Caki2 (cell line): ENCODE measurements at regions not wholly inside any gene's neighbourhood (a gene's known extent, or its start where the extent isn't known, plus 50 kb on each side); places are given as distances from the start of the nearest gene placed in this dataset.
"Not testable (repeated sequence)": the region's sequence is repeated elsewhere in the genome, so short reads cannot be mapped to it uniquely, and the experiment has no call there.

ENCODE experiments used
- DNase-seq: peaks from one replicate; pipeline ENCODE4 v3.0.0-alpha.2; 2015; ENCODE audit warnings: low read depth
- in situ Hi-C: cut with HindIII; loops from 2 replicates; pipeline ENCODE4 v1.10.0; 2016; ENCODE audit warnings: low sequenced_read_pairs, low pct_unique_long_range_greater_than_20kb, mixed read lengths

DNA sequence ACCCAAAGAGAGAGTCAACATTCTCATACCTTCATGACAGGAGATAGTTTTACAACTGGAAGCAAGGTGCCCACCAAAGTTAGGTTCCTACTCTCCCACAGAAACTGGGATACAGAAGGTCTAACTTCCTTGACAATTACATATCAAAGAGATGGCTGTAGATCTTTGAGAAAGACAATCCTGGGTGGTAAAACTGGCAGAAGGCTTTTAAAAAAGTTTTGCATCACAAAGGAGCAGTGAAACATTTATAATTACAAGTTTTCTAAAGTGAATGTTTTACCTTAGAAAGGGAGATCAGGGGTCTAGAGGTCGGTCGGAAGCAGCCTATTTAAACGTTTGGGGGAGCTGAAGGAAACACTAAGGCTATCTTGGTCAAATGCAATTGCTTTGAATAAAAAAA lies 166.6 kb upstream of the STEAP1 start:
- in situ Hi-C loops = no loop called here
- no peak for DNase-seq

DNA sequence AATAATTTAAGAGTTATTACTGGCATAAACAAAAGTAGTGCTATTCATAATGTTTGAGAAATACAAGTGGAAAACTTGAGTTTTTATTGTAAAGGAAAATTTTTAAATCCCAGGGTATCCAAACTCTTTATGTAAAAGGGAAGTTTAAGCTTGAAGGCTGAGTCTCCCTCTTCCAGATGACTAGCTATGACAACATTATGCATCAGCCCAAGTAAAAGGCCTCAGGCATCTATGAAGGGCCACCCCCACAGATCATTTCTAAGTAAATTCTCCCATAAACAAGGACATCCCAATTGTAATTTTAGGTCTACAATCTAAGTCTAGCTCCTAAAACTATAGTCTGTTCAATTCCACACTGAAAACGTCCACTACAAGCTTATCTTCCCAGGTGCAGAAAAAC lies 166.2 kb upstream of the STEAP1 start:
- DNase-seq = no peak
- in situ Hi-C loops = no loop called here

DNA sequence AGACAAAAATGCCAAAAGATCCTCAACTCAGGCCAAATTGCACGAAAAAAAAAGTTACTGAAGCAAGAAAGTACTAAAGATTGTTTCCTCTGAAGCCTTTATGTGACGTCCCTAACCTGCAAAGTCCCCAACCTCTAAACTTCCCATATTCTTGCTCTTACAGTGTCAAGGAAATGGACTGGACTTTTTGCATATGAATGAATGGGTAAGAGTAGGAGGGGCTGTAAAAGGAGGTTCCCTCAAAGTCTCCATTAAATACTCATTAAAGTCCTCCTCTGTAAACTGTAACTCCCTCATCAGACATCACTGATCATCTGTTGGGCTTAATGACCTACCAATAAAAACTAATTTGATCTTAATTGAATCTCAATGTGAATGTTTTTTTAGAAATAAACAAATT lies 164.8 kb upstream of the STEAP1 start:
- in situ Hi-C loops = no loop called here
- DNase-seq = no peak

DNA sequence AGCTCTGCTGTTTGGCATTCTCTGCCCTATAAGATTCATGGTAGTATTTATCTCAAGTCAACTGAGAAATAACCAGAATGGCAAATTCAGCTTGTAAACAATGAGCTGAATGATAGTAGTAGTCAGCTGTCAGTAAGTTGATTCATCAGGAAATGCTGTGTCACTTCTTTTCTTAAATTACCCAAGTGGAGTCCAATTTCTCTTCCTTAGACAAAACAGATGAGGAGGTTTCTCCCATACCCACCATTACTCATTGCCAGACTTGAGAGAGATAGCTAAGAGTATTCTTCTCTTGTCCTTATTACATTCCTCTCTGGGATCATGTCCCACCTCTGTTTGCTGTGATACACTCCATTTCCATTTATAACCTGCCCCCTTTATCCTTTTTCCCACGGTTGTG lies 159.8 kb upstream of the STEAP1 start:
- in situ Hi-C loops = no loop called here
- DNase-seq = peak; percentile 3

DNA sequence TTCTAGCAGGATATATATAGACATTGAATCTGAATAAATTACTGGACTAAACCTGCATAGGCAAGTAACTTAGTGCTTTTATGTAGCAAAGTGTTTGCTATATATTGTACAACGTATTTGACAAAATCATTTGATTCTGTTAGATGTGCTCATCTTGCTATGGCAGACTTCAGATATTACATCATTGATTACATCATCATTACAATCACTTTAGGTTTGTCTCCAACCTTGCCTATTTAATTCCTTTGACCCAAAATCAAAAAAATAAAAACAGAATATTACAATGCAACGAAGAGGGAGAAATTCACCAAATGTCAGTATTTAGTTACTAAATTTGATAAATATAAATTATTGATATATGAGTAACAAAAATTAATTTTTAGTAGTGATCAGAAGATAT lies 155.7 kb upstream of the STEAP1 start:
- DNase-seq = no peak
- in situ Hi-C loops = no loop called here

DNA sequence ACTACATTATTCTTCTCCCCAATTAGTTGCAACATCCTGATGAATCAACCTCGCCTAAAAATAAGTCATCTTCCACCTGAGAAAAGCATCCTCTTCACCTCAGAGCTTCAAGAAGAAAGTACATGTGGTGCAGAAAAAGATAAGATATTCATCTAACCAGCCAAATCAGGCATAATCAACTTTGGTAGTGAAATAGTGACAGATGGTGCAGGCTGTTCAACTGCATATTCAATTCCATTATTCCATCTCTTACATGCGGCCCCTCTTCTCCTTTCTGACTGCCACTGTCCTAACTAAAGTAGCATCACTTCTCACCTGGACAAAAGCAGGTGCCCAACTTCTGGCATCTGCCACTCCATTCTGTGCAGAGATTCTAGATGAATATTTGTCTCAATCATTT lies 148.4 kb upstream of the STEAP1 start:
- in situ Hi-C loops = no loop called here
- DNase-seq = no peak

DNA sequence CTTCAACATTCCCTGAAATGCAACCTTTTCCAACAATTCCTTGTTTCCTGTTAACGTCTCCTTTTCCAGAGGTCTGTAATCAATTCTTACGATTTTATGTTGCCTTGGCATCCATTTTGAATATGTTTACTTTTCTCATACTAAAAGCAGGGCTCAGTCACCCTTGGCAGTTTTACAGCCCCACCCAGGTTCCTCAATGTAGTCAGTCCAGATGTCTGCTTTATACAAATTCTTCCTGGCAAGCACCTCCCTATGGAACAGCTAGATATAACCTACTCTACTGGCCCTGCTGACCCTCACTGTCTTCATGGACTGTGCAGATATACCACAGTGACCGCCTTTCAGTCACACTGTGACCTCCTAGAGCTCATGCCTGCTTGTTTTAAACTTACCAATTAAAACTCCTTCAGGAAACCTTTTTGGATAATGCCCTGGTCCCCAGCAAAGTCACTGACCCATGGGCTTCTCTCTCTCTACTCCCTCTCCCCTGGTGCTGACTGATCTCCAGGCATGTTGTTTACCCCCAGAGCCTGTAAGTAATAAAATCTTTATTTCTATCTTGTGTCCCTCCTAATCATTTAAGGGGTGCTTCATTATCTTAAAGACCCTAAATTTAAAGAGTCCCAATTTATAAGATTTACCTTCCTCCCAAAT lies 147.1 kb upstream of the STEAP1 start:
- no peak for DNase-seq
- in situ Hi-C loops = no loop called here

DNA sequence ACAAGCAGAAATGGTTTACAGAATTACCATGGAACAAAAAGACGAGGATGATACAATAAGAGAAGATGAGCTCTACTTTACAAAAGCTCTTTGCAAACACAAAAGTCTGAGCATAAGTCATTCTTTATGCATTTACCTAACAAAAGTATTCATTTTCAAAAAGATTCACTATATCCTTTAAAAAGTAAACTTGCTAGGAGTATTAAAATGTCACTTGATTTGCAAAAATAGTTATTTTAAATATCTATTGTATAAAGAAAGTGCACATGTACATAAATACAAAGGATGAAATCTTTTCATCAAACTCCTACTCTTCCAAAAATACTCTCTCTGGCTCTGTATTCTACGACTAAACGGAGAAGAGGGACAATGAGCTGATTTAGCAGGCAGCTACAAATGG lies 146.4 kb upstream of the STEAP1 start:
- no peak for DNase-seq
- in situ Hi-C loops = no loop called here

DNA sequence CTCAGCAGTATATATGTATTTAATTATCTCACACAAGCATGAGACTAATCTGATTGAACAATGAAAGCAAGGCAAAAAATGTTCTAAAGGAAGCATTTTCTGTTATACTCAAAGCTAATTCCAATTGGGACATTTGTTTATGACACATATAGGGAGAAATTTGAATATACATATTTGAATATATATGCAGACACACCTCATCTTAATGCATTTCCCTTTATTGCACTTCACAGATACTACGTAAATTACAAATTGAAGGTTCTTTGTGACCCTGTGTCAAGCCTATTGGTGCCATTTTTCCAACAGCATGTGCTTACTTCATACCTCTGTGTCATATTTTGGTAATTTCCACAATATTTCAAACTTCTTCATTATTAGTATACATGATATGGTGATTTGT lies 132.1 kb upstream of the STEAP1 start:
- no peak for DNase-seq
- in situ Hi-C loops = no loop called here

DNA sequence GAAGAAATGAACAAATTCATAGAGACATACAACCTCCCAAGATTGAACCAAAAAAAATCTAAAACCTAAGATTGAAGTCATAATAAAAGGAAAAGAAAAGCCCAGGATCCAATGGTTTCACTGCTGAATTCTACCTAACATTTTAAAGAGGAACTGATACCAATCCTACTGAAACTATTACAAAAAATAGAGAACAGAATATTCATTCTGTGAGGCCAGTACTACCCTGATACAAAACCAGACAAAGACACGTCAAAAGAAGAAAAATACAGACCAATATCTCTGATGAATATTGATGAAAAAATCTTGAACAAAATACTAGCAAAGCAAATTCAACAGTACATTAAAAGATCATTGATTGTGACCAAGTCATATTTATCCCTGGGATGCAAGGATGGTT lies 128.5 kb upstream of the STEAP1 start:
- no peak for DNase-seq
- in situ Hi-C loops = no loop called here

DNA sequence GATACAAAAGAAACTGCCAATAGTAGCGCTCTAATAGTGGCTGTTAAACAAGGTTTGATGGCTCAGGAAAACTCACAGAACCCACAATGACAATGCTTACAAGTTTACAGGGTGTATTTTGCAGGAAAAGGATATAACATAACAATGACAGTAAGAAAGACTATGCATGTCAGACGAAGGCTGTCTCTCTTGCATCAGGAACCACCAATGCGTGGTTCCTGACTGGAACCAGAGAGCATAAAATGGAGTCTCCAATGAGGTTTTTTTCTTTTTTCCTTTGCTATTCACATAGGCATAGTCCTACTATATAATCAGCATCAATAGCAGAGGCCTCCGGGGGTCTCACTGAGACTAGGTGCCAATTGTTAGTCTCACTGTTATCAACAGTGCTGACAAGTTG lies 120.4 kb upstream of the STEAP1 start:
- in situ Hi-C loops = no loop called here
- DNase-seq = no peak

DNA sequence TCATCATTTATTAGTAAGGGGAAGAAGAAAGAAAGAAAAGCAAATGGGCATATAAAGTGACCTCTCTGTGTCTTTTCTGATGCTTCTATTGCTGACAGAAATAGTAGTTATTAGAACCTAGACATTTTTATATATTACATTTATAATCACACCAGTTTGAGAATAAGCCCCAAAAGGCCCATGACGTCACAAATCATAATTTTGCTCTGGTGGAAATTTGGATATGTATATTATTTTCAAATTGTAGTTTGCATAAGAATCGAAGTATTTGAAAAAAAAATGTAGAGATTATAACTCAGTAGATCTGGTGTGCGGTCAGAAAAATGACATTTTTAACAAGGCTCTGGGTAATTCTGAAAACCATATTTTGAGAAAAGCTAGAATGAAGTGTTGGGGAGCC lies 101.2 kb upstream of the STEAP1 start:
- in situ Hi-C loops = no loop called here
- no peak for DNase-seq

DNA sequence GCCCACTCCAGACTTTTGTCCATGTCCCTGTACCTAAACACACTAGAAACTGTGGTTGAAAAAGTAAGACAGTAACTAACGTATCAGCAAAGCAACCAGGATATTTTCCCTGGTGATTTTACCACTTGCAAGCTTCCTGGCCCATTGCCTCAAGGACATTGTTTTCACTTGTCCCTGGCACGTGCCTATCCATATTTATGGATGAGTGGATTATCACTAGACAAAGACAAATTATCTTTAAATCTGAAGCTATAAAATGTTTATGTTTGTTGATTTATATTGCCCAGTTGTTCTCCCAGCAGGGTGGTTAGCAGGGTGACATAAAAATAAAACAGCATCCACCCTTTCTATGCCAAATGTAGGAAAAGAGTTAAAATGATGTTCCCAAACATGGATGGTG lies 93.2 kb upstream of the STEAP1 start:
- in situ Hi-C loops = no loop called here
- no peak for DNase-seq

DNA sequence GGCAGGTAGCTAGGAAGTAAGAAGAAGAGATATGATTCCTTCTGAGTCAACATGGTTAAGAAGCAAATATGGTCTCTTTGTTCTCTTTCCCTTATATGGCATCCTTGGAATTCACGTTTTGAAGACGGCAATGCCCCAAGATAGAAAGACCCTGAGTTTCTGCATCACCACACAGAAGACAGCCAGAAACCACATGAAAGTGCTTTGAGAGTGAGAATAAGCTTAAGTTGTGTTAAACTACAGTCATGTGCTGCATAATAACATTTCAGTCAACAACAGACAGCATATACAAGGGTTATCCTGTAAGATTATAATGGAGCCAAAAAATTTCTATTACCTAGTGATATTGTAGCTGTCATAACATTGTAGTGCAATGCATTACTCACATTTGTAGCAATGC lies 89.9 kb upstream of the STEAP1 start:
- in situ Hi-C loops = no loop called here
- DNase-seq = no peak

DNA sequence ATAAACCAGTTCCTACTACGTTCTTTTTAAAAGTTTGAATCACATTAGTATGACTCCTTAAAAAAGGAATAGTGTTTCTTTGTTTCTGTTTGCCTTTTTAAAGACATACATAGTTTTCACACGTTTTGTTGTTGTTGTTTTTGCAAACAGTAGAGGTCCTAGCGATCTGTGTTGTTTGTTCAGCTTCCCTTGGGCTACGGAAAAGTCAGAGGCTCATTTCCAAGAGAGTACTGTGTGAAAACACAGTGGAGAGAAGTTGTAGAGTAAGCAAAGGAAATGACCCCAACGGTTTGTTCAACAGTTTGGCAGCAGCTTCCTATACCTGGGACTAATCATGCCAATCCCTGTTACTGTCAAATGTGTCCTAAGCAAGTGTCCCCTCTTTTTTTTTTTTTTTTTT lies 87.1 kb upstream of the STEAP1 start:
- DNase-seq = no peak
- in situ Hi-C loops = no loop called here

DNA sequence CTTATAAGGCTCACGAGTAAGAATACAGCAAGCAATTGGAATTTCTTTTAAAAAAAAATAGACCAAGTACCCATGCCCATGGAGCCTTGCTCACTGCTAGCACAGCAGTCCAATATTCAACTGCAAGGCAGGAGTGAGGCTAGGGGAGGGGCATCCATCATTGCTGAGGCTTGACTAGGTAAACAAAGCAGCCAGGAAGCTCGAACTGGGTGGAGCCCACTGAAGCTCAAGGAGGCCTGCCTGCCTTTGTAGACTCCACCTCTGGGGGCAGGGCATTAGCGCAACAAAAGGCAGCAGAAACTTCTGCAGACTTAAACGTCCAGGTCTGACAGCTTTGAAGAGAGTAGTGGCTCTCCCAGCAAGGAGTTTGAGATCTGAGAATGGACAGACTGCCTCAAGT lies 84.0 kb upstream of the STEAP1 start:
- peak; percentile 60 for DNase-seq
- in situ Hi-C loops = not testable (repeated sequence)

DNA sequence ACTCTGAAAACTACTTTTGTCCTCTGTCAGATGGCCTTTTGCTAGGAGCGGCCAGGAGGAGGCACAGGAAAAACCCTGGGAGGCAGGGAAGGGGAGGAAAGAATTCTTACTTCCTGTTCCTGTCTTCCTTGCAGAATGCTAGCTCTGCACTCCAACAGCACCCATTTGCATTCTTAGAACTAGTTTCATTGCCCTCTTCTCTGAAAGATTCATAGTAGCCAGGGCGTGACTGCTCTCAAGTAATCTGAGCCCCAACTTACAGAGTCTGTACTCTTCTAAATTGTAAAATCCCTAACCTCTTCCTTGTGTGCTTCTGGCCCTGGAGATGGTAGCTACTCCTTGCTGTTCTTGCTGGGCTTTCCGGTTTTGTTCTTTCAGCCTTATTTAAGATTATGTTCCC lies 75.3 kb upstream of the STEAP1 start:
- no peak for DNase-seq
- in situ Hi-C loops = no loop called here

DNA sequence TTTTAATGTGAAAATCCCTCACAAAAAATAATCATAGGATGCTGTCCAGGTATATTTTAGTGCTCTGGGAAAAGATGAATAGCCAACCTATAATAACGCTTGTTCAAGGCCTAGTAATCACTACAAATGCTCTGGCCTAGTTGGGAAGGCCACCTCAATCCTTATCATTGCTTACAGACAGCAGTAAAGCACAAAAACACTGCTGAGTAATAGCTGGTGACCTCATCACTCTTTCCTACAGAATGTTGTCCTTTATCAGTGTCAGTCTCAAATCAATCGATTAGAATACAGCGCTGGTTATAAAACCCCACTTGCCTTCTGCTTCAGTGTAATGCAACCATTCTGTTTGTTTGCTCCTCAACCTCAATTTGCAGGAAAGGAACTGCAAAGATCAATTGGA lies 72.6 kb upstream of the STEAP1 start:
- no peak for DNase-seq
- in situ Hi-C loops = no loop called here

DNA sequence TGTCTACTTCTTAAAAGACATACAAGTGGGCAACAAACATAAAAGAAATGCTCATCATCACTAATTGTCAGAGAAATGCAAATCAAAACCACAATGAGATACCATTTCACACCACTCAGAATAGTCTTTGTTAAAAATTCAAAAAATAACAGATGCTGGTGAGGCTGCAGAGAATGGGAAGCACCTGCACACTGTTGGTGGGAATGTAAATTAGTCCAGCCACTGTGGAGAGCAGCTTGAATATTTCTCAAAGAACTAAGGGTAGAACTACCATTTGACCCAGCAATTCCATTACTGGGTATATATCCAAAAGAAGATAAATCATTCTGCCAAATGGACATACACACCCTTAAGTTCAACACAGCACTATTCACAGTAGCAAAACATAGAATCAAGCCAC lies 61.8 kb upstream of the STEAP1 start:
- in situ Hi-C loops = no loop called here
- DNase-seq = no peak

DNA sequence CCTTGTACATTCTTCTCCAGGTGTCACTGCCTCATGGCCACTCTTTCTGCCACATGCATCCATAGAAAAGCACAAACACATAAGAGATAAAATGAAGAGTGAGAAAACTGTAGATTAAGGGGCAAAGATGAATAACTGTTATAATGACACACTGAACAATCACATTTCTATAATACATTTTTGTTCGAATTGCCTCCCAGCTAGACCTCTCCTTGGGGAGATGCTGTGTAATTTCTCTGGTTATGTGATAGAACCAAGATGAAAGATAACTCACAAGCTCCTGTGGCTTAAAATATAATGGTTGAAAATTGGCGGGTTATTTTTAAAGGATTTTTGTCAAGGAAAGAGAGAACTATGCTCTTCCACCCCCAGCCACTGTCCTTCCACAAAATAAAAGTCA lies 60.2 kb upstream of the STEAP1 start:
- no peak for DNase-seq
- in situ Hi-C loops = no loop called here
